Neutrophil (primary cell): ENCODE measurements at regions not wholly inside any gene's neighbourhood (a gene's known extent, or its start where the extent isn't known, plus 50 kb on each side); places are given as distances from the start of the nearest gene placed in this dataset.

Experiments
- H3K27ac ChIP-seq: fragments of 200-600 bp; sonication (generic); 2 replicates; pipeline ENCODE4 v1.5.1; 2016; ENCODE audit warnings: mild to moderate bottlenecking, moderate library complexity
- H3K27me3 ChIP-seq: fragments of 200-600 bp; sonication (generic); 2 replicates; pipeline ENCODE4 v1.6.0; 2016; ENCODE audit warnings: mild to moderate bottlenecking
- H3K36me3 ChIP-seq: fragments of 200-600 bp; sonication (generic); 2 replicates; pipeline ENCODE4 v1.5.1; 2017
- H3K4me1 ChIP-seq, 2 experiments: fragments of 200-600 bp in 1 of 2; sonication (generic) in 1 of 2; 1 replicate in 1 of 2; 2 replicates in 1 of 2; pipeline versions ENCODE4 v1.5.1 to v1.6.1; 2013 to 2016; ENCODE audit warnings: low read depth in 1 of 2, low read length in 1 of 2, mild to moderate bottlenecking in 1 of 2, moderate library complexity in 1 of 2; ENCODE audit not compliant: control insufficient read depth in 1 of 2, insufficient read depth in 1 of 2
- H3K4me3 ChIP-seq, 2 experiments: fragments of 200-600 bp in 1 of 2; sonication (generic) in 1 of 2; 1 replicate in 1 of 2; 2 replicates in 1 of 2; pipeline ENCODE4 v1.5.1; 2013 to 2016; ENCODE audit warnings: low read depth in 1 of 2, low read length in 1 of 2, mild to moderate bottlenecking in 1 of 2, moderate library complexity in 1 of 2
- H3K9me3 ChIP-seq: fragments of 200-600 bp; sonication (generic); 2 replicates; pipeline ENCODE4 v1.5.1; 2016
- TF ChIP-seq, protein P1 (sequence below): fragments of 200-600 bp; sonication (generic); IDR thresholded peaks from 2 replicates; pipeline ENCODE4 v1.5.1; 2016; ENCODE audit warnings: antibody characterized with exemption

DNA sequence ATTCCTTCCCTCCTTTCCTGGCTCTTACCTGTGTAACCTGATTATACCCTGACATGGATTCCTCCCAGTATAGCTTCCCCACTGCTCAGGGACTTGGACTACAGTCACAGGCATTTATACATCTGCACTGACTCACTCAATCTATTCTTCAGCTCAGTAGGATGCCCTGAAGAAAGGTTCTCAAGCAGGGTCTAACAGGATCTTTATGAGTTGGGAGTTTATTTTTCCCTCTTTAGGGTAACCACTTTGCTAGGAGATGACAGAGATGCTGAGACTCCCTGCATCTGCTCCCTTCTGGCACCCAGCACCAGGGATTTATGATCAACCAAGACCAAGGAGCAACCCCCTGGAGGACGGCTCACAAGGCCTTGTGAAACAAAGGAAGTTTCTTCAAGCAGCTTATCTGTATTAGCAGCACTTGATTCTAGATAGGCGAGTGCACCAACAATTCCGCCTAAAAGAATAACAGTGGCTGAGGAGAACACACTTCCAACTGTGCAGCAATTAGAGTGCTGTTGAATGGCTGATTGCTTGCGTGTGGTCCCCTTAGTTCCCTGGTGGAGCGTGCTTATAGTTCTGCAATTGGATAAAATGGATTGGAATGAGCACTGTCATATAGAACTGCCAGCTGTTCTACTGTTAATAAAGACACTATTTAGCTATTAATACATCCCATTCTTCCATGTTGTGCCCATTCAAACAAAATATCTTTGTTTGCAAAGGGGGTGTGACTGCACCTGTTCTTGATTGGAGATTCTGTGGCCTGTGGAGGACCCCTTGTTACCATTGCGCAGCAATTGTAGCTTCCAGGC lies 482.6 kb downstream of the ZNF608 start:
- no peaks in the 10 kb centered on the region for H3K9me3 ChIP-seq

GRCh38 chr5:124262991-124263571 lies 483.4 kb downstream of the ZNF608 start:
- H3K4me3 ChIP-seq = no peak overlapping the region
- H3K9me3 ChIP-seq = no peaks in the 10 kb centered on the region
- H3K27me3 ChIP-seq = no peaks in the 10 kb centered on the region
- H3K4me1 ChIP-seq = no peaks in the 10 kb centered on the region
- H3K36me3 ChIP-seq = no peaks in the 10 kb centered on the region
- no peak overlapping the region for H3K27ac ChIP-seq
- TF ChIP-seq, protein P1, sequence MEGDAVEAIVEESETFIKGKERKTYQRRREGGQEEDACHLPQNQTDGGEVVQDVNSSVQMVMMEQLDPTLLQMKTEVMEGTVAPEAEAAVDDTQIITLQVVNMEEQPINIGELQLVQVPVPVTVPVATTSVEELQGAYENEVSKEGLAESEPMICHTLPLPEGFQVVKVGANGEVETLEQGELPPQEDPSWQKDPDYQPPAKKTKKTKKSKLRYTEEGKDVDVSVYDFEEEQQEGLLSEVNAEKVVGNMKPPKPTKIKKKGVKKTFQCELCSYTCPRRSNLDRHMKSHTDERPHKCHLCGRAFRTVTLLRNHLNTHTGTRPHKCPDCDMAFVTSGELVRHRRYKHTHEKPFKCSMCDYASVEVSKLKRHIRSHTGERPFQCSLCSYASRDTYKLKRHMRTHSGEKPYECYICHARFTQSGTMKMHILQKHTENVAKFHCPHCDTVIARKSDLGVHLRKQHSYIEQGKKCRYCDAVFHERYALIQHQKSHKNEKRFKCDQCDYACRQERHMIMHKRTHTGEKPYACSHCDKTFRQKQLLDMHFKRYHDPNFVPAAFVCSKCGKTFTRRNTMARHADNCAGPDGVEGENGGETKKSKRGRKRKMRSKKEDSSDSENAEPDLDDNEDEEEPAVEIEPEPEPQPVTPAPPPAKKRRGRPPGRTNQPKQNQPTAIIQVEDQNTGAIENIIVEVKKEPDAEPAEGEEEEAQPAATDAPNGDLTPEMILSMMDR = no peak

More for the DNA sequence above, 482.6 kb downstream of the ZNF608 start:
- no peak overlapping the region for H3K4me3 ChIP-seq
- no peaks in the 10 kb centered on the region for H3K27me3 ChIP-seq
- TF ChIP-seq, protein P1 = no peak
- H3K27ac ChIP-seq = no peak overlapping the region
- H3K4me1 ChIP-seq = no peaks in the 10 kb centered on the region
- no peaks in the 10 kb centered on the region for H3K36me3 ChIP-seq

DNA sequence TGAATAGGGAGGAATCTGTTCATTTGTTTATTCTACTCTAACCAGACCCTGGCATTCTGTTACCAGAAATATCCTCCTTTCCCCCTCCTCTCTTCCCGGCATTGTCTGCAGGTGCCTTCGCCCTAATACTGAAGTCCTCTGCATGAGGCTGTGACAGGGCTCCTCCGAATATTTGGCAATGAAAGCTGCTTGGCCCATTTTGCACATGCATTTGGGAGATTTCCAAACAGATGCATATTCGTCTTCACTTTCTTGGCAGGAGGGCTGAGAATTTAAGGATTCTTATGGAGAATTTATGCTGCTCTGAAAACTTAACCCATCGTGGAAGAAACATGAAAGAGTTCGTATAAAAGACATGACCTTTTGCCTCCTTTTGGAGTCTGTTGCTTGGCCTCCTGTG lies 484.0 kb downstream of the ZNF608 start:
- Histone ChIP-seq H3K9me3 (no peaks in the 10 kb centered on the region), H3K27me3 (no peaks in the 10 kb centered on the region), H3K36me3 (no peaks in the 10 kb centered on the region), H3K4me1 (no peaks in the 10 kb centered on the region), H3K4me3 (no peak overlapping the region), H3K27ac (no peak overlapping the region)
- TF ChIP-seq, protein P1 = no peak

DNA sequence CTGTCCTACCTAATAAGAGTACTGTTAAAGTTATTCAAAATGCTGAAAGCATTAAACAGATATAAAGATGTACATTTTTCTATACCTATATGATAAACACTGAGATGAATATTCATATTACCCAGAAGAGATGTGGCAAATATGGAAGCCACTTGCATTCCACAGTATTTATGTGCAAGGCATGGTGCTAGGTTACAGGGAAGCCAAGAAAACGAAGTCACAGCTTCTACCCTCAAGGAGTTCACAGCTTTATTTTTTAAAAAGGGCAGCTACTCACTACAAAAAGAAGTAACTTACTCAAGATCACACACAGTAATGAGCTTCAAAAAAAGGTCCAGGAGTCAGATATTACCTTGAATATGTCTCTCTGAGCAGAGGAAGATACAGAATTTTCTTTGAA lies 484.6 kb downstream of the ZNF608 start:
- Histone ChIP-seq H3K36me3 (no peaks in the 10 kb centered on the region), H3K27ac (no peak overlapping the region), H3K4me3 (no peak overlapping the region), H3K9me3 (no peaks in the 10 kb centered on the region), H3K27me3 (no peaks in the 10 kb centered on the region), H3K4me1 (no peaks in the 10 kb centered on the region)
- TF ChIP-seq, protein P1 = no peak

DNA sequence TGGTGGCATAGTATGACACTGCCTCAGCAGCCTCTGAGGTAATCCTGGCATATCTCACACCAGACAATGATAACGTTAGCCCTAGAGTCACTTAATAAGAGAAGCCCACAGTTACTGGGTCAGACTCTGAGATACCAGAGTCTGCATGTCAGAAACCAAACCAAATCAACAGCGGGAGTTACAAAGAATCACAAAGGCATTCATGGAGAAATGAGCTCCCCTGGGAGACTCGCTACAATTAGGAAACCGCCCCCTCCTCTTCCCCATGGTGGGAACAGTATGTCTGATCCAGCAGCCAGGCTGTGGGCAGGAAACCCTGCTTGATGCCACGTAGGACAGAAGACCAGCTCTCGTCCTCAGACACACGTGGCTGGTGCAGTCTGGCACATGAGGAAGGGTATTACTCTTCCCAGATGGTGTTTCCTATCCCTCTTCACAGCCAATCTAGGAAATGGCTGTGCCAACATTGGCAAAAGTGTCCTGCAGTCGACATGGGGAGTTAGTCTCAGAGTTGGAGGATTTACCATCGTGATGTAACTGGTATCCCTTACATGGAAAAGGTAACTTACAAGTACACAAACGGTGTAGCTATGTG lies 485.4 kb downstream of the ZNF608 start:
- no peaks in the 10 kb centered on the region for H3K4me1 ChIP-seq

More for the DNA sequence above, 485.4 kb downstream of the ZNF608 start:
- TF ChIP-seq, protein P1 = no peak
- Histone ChIP-seq H3K36me3 (no peaks in the 10 kb centered on the region), H3K27me3 (no peaks in the 10 kb centered on the region), H3K27ac (no peak overlapping the region), H3K4me3 (no peak overlapping the region), H3K9me3 (no peaks in the 10 kb centered on the region)
